SK-N-SH (cell line): ENCODE measurements at regions not wholly inside any gene's neighbourhood (a gene's known extent, or its start where the extent isn't known, plus 50 kb on each side); places are given as distances from the start of the nearest gene placed in this dataset.

Source experiments
- CTCF ChIP-seq: fragments of 200-600 bp; sonication (generic); IDR thresholded peaks from 2 replicates; pipeline ENCODE4 v1.6.1; 2017; ENCODE audit warnings: antibody characterized with exemption, mild to moderate bottlenecking, moderate library complexity
- ELF1 ChIP-seq: IDR thresholded peaks from 2 replicates; pipeline ENCODE4 v1.4.0; 2012
- EP300 ChIP-seq, 2 experiments: IDR thresholded peaks; 2 replicates each; pipeline versions ENCODE4 v1.4.0 to v1.6.1; 2012; ENCODE audit warnings: borderline replicate concordance in 1 of 2, low read depth in 1 of 2, low read length in 1 of 2
- SIN3A ChIP-seq: IDR thresholded peaks from 2 replicates; pipeline ENCODE4 v1.6.1; 2012; ENCODE audit warnings: low read depth, mild to moderate bottlenecking, low read length, moderate library complexity, borderline replicate concordance

DNA sequence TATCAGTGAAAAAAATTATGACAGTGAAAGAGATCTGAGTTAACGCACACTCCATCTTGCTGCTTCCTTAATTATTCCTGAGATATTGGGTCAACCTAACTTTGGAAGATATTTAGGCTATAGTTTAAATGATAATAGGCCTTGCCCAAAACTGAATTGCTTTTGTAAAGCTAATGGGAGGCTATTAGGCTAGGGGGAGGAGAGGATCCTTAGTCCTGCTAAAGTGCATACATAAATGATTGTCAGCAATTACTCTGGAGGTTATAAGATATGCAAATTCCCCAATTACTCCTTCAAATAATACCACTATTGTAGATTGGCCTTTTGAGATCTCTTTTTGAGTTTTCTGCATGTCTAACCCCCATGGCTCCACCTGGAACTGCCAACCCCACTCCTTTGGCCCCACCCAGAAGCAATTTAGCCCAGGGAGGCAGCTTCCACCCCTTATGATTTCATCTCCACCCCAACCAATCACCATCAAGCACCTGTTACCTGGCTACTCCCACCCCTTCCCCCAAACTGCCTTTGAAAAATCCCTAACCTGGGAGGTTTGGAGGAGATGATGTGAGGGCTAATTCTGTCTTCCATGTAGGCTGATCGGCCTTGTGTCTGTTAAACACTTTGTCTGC is 509.3 kb upstream of the TGFBR2 start:
- TF ChIP-seq CTCF (no peak), SIN3A (no peak), ELF1 (no peak), EP300 (IDR thresholded peaks at IDR 0.05; ENCODE audit: borderline replicate concordance in 1 of 2, low read depth in 1 of 2, low read length in 1 of 2) (no peak)
